GM19397 (cell line): ENCODE measurements at regions not wholly inside any gene's neighbourhood (a gene's known extent, or its start where the extent isn't known, plus 50 kb on each side); places are given as distances from the start of the nearest gene placed in this dataset.
"Not testable (repeated sequence)": the region's sequence is repeated elsewhere in the genome, so short reads cannot be mapped to it uniquely, and the experiment has no call there.

ENCODE experiments used
- ATAC-seq: cut with Tn5 transposase; IDR thresholded peaks from one replicate; pipeline ENCODE4 v1.9.1; 2021; ENCODE audit warnings: mild to moderate bottlenecking, moderate library complexity; ENCODE audit not compliant: unreplicated experiment

DNA sequence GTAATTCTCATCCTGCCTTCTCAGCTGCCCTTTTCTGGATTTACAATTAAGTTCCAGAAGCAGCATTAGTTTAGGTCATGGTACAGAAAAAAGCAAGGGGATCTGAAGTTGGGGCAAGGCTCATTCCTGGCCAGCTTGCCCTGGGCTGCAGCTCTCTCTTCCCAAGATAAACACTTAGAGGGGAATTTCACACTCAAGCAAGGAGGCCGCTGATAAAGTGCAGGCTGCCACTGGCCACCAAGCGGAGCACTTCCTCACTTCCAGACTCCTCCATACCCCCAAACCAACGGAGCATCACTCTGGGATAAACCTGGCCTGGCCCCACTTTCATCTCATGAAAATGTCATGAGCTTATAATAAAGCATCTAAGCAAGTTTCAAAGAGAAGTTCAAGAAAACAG, 445.5 kb upstream of the MKI67 start:
- ATAC-seq: no peak

DNA sequence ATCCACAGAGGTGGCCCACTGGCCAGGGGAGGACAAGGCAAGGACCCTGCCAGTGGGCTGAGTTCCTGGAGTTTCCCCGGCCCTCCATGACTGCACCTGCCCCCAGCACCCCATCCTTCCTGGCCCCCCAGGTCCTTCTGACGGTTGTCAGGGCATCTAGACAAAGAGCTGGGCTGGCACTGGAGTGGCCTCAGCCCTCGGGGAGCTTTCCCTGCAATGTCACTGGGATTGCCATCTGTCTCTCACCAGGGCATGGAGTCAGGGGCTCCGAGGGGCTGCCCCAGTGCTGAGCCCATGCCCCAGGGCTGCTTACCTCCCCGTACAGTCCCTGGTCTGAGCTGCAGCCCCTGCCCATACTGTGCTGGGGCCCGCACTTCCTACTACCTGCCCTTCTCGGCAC, 446.5 kb upstream of the MKI67 start:
- ATAC-seq: no peak

GRCh38 chr10:128573281-128573845, 447.1 kb upstream of the MKI67 start:
- no peak for ATAC-seq

DNA sequence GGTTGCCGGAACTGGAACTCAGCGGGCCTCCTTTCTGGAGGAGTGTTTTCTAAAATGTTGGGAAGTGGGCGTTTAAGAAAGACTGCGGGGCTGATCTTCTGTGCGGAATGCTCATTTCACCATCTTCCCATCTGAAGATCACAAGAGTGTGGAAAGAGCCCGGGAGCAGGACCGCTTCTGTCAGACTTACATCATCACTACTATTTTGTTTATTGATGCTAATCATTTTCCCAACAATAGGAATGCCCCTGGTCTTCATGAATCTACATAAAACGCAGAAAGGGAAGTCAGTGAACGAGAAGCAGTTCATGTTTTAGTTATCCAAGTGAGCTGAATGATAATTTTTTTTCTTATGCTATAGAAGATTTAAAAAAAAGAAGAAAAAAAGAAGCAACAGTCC, 447.8 kb upstream of the MKI67 start:
- no peak for ATAC-seq

DNA sequence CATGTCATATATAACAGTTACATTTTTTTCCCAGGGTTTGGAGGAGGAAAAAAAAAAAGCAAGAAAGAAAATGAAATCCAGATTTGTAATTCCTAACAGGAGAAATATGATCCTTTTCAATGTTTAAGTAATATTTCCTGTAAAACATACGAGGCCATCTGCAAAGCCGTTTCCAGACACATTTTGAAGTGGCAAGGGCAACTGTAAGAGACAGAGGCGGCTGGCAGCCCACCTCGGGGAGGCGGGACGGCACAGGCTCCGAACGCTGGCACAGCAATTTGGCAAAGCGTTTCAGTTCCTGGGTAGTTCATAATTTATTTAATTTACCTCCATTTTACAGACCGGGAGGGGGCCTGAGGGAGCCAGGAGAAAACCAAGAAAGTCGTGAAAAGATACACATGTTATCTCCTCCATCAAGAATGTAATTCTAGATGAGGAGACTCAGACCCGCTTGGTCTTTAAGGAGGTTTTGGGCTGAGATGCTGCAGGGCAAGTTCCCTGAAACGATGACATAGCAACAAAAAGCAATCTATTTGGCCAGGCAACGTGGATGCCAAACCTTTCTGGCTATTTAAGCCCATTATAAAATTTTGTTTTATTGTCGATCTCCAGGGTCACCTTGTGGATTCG, 448.5 kb upstream of the MKI67 start:
- no peak for ATAC-seq

DNA sequence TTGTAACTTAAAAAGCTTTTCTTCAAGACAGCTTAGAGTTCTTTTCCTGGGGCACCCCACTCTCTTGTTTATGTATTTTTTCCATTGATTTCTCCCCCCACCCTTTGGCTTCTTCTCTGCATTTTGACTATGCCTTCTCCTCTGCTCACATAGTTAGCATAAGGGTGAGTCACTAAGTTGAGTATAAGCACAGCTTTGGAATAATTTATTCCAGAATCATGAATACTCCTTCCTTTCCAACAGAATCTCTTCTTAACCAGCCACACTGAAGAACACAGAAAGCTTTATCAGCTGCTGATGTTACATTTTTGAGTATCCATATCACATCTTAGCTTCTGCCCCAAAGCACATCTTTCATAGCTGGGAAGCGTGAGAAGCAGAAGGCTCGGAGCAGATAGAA, 449.5 kb upstream of the MKI67 start:
- no peak for ATAC-seq

GRCh38 chr10:128576336-128576735, 450.1 kb upstream of the MKI67 start:
- no peak for ATAC-seq

- no peak for ATAC-seq
Measured at GRCh38 chr10:128576943-128577670, 450.9 kb upstream of the MKI67 start.

DNA sequence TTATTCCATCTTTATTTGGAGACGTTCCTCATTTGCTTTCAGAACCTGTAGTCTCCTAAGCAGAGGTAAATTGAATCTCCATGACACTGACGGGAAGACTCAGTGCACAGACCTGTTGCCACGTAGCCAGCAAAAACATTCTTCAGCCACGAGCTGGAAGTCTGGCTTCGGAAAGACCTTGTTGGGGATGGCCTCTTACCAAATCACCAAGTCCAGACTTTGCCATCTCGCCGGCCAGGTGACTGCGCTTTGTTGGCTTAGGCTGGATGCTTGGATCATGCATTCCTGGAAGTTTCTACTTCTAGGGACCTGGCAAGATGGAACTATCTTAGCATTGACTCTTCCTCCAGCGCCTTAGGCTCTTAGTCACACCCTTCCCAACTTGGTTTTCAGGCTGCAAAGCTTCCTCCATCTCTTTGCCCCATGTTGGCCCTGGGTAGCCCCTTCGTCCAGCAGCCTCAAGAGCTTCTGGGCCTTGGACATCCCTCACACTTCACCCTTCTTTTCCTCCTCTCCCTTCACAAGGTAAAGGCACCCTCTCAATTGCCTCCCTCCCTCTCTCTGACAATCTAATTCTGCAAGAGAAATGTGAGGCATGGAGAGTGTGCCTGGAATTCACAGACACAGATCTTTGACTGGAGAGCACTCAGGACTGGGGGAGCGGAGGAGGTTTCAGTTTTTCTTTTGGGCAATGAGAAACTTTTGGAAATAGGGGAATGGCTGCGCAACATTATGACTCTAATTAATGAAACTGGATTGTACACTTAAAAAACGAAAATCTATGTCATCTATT, 451.9 kb upstream of the MKI67 start:
- no peak for ATAC-seq

DNA sequence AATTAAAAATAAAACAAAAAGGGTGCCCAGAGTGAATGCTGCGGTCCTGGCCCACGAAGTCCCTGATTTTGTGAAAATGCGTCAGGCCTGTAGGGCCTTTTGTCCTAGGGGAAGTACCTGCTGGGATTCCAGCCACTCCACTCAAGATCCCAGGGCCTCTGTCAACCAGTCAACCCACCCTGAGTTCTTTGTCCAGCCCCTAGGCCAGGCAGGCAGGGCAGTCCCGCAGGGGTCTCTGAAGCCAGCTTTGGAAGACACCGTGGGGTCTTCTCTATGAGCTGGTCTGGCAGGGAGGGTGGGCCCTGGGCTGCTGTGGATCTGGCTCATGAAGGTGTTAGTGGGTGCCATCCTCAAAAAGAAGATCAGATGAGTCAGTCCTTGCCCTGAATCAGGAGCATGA, 452.5 kb upstream of the MKI67 start:
- no peak for ATAC-seq

DNA sequence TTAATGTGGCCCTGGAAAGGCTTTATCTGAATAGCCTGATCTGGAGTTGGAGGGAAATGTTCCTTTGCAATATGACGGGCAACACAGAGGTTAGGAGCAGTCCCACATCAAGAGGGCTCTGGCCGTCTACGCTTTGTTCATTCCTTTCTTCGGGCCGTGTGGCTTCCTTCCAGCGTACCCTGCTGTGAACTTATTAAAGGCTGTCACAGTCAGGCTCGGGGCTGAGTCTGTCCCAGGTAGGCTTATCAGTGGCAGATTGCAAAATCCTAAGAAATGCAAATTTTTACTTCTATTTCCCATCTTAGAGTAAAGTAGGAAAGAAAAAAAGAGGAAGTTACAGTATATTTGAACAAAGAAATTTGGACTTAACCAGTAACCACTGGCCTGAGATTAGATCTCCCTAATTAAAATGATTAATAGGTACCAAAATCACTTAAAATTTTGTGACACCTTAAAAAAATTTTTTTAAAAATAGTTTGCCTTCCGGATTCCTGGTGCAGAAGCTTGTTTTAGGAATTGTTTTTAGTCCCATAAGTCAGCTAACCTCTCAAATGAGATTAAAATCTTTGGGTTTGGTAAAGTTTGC, 453.1 kb upstream of the MKI67 start:
- ATAC-seq: no peak

DNA sequence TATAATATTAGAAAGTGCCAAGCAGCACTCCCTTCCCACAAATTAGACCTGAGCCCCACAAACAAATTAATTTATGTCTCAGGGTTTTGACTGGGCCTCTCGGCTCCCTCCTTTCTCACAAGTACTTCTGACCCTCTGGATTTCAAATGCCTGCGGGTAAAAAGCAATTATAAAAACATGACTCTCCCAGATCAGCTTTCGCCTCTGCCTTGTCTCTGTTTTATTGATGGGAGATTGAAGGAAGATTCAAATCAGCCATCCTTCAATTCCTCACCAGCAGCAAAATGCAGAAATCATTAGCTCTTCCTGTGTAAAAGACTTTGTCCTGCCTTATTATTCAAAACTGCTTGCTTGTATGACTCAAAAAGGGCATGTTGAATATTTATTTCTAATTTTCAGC, 453.7 kb upstream of the MKI67 start:
- no peak for ATAC-seq

DNA sequence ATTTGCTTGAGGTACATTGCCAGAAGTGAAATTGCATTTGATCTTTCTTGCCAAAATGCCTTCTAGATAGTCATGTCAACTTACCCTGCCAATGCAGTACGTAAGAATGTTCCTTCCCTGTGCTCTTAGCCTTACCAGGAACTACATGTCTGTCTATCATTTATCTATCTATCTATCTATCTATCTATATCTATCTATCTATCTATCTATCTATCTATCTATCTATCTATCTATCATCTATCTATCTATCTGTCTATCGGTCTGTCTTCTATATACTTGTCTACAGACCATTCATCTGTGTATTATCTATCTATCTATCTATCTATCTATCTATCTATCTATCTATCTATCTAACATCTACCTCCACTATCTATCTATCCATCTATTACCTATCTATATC, 456.9 kb upstream of the MKI67 start:
- not testable (repeated sequence) for ATAC-seq

- not testable (repeated sequence) for ATAC-seq
Measured at GRCh38 chr10:128586599-128586998, 460.4 kb upstream of the MKI67 start.

DNA sequence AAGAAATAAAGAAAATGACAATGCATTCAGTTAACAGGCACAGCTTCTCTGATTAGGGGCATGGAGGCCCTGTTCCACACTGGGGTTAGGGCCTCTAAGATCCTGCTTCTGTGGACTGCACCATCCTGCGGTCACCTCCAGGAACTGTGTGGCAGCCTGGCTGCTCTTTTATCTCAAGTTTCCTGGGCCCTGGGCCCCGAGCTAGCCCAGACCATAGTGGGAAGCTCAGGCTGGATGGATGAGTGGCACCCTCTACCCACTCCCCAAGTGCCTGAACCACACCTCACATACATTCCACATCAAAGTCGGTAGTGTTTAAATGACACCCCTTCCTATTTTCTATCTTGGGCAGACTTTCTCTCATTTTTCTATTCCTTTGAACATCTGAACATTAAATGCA, 461.5 kb upstream of the MKI67 start:
- no peak for ATAC-seq

DNA sequence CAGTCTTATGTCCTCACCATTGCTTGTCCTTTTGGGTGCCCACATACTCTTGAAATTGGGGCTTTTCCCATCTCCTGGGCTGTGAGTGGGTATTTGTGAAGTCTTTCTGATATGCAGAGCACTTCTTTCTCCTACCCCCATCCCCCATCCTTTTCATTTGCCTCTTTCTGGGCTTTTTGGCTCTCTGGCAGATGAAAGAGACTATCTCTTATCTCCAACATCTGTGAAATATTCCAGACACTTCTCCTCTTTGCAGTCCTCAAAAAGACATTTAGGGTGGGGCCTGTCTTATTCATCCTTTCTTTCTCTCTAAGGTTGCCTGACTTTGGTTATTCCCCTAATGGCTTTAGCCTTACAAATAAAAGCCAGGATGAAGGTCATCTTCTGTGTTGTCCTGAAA, 462.2 kb upstream of the MKI67 start:
- ATAC-seq: no peak

- no peak for ATAC-seq
Measured at GRCh38 chr10:128594688-128595087, 468.5 kb upstream of the MKI67 start.

DNA sequence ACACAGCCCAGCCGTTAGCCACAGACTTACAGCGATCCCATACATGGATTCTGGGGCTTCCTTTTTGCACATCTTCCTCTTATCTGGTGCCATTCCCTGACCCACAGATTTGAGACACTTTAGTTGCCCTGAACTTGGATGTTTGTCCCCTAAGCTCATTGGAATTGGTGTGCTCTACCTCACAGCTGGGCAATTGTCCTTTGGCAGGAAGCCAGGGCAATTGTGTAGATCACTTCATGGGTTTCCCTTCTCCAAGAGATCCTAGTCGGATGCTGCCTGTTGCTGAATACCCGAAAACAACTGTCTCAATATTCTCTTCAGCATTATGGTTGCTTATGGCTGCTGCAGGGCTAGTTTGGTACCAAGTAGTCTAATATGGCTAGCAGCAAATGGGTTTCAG, 470.7 kb upstream of the MKI67 start:
- ATAC-seq: no peak

DNA sequence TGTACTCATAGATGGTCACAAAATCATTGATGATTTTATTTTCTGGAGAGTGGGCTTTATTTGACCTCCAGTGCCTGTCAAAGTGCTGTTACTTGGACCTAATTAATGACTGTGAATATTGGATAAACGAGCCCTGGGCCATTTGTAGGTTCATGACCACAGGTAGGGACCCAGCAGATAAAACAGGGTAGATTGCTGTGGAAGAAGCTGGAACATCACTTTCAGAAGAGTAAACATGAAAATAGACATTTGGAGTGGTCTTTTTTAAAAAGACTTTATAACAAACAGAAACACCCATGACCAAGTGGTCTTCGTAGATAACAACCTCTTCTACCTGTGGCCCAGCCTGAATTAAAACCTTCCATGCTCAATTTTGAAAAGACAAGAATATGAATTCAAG, 472.8 kb upstream of the MKI67 start:
- no peak for ATAC-seq

DNA sequence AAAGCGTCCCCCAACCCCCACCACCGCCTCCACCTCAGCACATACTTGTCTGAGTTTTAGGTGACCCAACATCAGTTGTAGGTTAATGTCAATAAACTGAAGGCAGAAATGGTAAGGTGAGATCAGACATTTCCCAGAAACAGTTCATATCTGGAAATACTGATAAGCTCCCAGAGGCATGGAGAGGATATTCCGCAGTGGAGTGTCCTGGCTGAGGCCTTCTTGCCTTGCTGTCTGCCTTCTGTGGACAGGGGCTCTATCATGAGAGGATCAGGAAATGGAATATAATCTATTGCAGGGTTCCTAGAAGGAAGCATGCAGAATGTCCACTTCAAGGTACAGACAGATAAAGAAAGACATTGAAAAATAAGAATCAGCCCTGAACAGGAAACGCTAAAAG, 473.3 kb upstream of the MKI67 start:
- ATAC-seq: no peak

GRCh38 chr10:128602183-128602582, 476.0 kb upstream of the MKI67 start:
- no peak for ATAC-seq
